HG02870 (cell line): ENCODE measurements at regions not wholly inside any gene's neighbourhood (a gene's known extent, or its start where the extent isn't known, plus 50 kb on each side); places are given as distances from the start of the nearest gene placed in this dataset.
"Not testable (repeated sequence)": the region's sequence is repeated elsewhere in the genome, so short reads cannot be mapped to it uniquely, and the experiment has no call there.

Source experiments
- ATAC-seq: cut with Tn5 transposase; IDR thresholded peaks from one replicate; pipeline ENCODE4 v1.9.1; 2021; ENCODE audit warnings: mild to moderate bottlenecking, moderate library complexity; ENCODE audit not compliant: unreplicated experiment

GRCh38 chr7:156590212-156590611, 50.4 kb upstream of the RNF32 start:
- no peak for ATAC-seq

GRCh38 chr7:156589808-156590207, 50.8 kb upstream of the RNF32 start:
- ATAC-seq: no peak

- no peak for ATAC-seq
Observed at GRCh38 chr7:156585926-156586325, 54.6 kb upstream of the RNF32 start.

GRCh38 chr7:156585025-156585648, 55.4 kb upstream of the RNF32 start:
- no peak for ATAC-seq

- no peak for ATAC-seq
Observed at GRCh38 chr7:156582591-156583123, 57.9 kb upstream of the RNF32 start.

- no peak for ATAC-seq
Observed at GRCh38 chr7:156580036-156580435, 60.5 kb upstream of the RNF32 start.

- ATAC-seq: no peak
Observed at GRCh38 chr7:156579566-156579965, 61.0 kb upstream of the RNF32 start.

GRCh38 chr7:156578978-156579430, 61.6 kb upstream of the RNF32 start:
- no peak for ATAC-seq

GRCh38 chr7:156578578-156578940, 62.0 kb upstream of the RNF32 start:
- no peak for ATAC-seq

GRCh38 chr7:156577645-156578577, 62.7 kb upstream of the RNF32 start:
- no peak for ATAC-seq

GRCh38 chr7:156576216-156577058, 64.1 kb upstream of the RNF32 start:
- no peak for ATAC-seq

- ATAC-seq: no peak
Observed at GRCh38 chr7:156568258-156568657, 72.3 kb upstream of the RNF32 start.

GRCh38 chr7:156566812-156567549, 73.6 kb upstream of the RNF32 start:
- no peak for ATAC-seq

- ATAC-seq: not testable (repeated sequence)
Observed at GRCh38 chr7:156565002-156565401, 75.6 kb upstream of the RNF32 start.

- no peak for ATAC-seq
Observed at GRCh38 chr7:156560696-156561095, 79.9 kb upstream of the RNF32 start.

- no peak for ATAC-seq
Observed at GRCh38 chr7:156560075-156560474, 80.5 kb upstream of the RNF32 start.

GRCh38 chr7:156559001-156559400, 81.6 kb upstream of the RNF32 start:
- ATAC-seq: no peak

- no peak for ATAC-seq
Observed at GRCh38 chr7:156558198-156558597, 82.4 kb upstream of the RNF32 start.

GRCh38 chr7:156556083-156556482, 84.5 kb upstream of the RNF32 start:
- ATAC-seq: no peak

- ATAC-seq: no peak
Observed at GRCh38 chr7:156554488-156554887, 86.1 kb upstream of the RNF32 start.
